Neural progenitor cell (in vitro differentiated cells): ENCODE measurements at regions not wholly inside any gene's neighbourhood (a gene's known extent, or its start where the extent isn't known, plus 50 kb on each side); places are given as distances from the start of the nearest gene placed in this dataset.

Source experiments
- EZH2 ChIP-seq: fragments of 200-600 bp; sonication (generic); IDR thresholded peaks from 2 replicates; pipeline ENCODE4 v1.6.1; 2017; ENCODE audit warnings: antibody characterized with exemption, mild to moderate bottlenecking, moderate library complexity
- EZH2phosphoT487 ChIP-seq: fragments of 200-600 bp; sonication (generic); IDR thresholded peaks from 2 replicates; pipeline ENCODE4 v1.6.1; 2017; ENCODE audit warnings: antibody characterized with exemption
- TF ChIP-seq, protein P1 (sequence below): fragments of 200-600 bp; sonication (generic); IDR thresholded peaks from 2 replicates; pipeline ENCODE4 v1.5.1; 2017; ENCODE audit warnings: antibody characterized with exemption, mild to moderate bottlenecking

DNA sequence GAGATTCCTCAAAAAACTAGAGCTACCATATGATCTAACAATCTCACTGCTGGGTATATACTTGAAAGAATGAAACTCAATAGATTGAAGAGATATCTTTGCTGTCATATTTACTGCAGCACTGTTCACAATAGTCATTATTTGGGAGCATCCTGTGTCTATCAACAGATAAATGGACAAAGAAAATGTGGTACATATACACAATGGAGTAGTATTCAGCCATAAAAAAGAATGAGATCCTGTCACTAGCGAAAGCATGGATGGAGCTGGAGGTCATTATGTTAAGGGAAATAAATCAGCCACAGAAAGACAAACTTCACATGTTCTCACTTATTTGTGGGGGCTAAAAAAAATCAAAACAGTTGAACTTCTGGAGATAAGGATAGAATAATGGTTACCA lies 505.7 kb upstream of the ARRDC3 start:
- TF ChIP-seq, protein P1, sequence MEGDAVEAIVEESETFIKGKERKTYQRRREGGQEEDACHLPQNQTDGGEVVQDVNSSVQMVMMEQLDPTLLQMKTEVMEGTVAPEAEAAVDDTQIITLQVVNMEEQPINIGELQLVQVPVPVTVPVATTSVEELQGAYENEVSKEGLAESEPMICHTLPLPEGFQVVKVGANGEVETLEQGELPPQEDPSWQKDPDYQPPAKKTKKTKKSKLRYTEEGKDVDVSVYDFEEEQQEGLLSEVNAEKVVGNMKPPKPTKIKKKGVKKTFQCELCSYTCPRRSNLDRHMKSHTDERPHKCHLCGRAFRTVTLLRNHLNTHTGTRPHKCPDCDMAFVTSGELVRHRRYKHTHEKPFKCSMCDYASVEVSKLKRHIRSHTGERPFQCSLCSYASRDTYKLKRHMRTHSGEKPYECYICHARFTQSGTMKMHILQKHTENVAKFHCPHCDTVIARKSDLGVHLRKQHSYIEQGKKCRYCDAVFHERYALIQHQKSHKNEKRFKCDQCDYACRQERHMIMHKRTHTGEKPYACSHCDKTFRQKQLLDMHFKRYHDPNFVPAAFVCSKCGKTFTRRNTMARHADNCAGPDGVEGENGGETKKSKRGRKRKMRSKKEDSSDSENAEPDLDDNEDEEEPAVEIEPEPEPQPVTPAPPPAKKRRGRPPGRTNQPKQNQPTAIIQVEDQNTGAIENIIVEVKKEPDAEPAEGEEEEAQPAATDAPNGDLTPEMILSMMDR: no peak
- no peak for TF ChIP-seq EZH2
- no peak for TF ChIP-seq EZH2phosphoT487
